NCI-H526 treated with DMSO at 0.1 percent for 48 hours (cell line): ENCODE measurements at regions not wholly inside any gene's neighbourhood (a gene's known extent, or its start where the extent isn't known, plus 50 kb on each side); places are given as distances from the start of the nearest gene placed in this dataset.

ENCODE experiments used
- DNase-seq: peaks from one replicate; lab custom pipeline; 2025; lab: John Stamatoyannopoulos, UW

GRCh38 chr1:87783315-87783714 is 454.6 kb downstream of the LMO4 start:
- DNase-seq = no peak

- no peak for DNase-seq
These were observed 456.7 kb downstream of the LMO4 start for GRCh38 chr1:87785386-87785785.

- no peak for DNase-seq
These were observed 457.5 kb downstream of the LMO4 start for GRCh38 chr1:87786229-87786628.

GRCh38 chr1:87786861-87787545 is 458.3 kb downstream of the LMO4 start:
- DNase-seq = no peak

- DNase-seq = no peak
These were observed 458.9 kb downstream of the LMO4 start for GRCh38 chr1:87787551-87787950.

- DNase-seq = no peak
These were observed 462.1 kb downstream of the LMO4 start for GRCh38 chr1:87790756-87791155.

GRCh38 chr1:87791931-87792740 is 463.5 kb downstream of the LMO4 start:
- DNase-seq = no peak

- DNase-seq = no peak
These were observed 466.3 kb downstream of the LMO4 start for GRCh38 chr1:87794788-87795614.

GRCh38 chr1:87795615-87796337 is 467.1 kb downstream of the LMO4 start:
- peak; percentile 57 for DNase-seq

GRCh38 chr1:87796471-87796901 is 467.8 kb downstream of the LMO4 start:
- DNase-seq = no peak

- DNase-seq = no peak
These were observed 470.8 kb downstream of the LMO4 start for GRCh38 chr1:87799451-87799850.

- DNase-seq = no peak
These were observed 471.3 kb downstream of the LMO4 start for GRCh38 chr1:87800006-87800405.

GRCh38 chr1:87803375-87803774 is 474.7 kb downstream of the LMO4 start:
- no peak for DNase-seq

GRCh38 chr1:87804128-87804527 is 475.4 kb downstream of the LMO4 start:
- DNase-seq = no peak

GRCh38 chr1:87805666-87806378 is 477.1 kb downstream of the LMO4 start:
- DNase-seq = no peak

GRCh38 chr1:87806379-87807094 is 477.9 kb downstream of the LMO4 start:
- DNase-seq = no peak

GRCh38 chr1:87810166-87810565 is 481.5 kb downstream of the LMO4 start:
- DNase-seq = no peak

- no peak for DNase-seq
These were observed 484.3 kb downstream of the LMO4 start for GRCh38 chr1:87812871-87813577.

- no peak for DNase-seq
These were observed 485.9 kb downstream of the LMO4 start for GRCh38 chr1:87814573-87814972.

GRCh38 chr1:87816646-87817045 is 488.0 kb downstream of the LMO4 start:
- DNase-seq = no peak
